HG02763 (cell line): ENCODE measurements at regions not wholly inside any gene's neighbourhood (a gene's known extent, or its start where the extent isn't known, plus 50 kb on each side); places are given as distances from the start of the nearest gene placed in this dataset.
"Not testable (repeated sequence)": the region's sequence is repeated elsewhere in the genome, so short reads cannot be mapped to it uniquely, and the experiment has no call there.

Experiments used
- ATAC-seq: cut with Tn5 transposase; IDR thresholded peaks from one replicate; pipeline ENCODE4 v1.9.1; 2021; ENCODE audit warnings: mild to moderate bottlenecking, moderate library complexity; ENCODE audit not compliant: unreplicated experiment

DNA sequence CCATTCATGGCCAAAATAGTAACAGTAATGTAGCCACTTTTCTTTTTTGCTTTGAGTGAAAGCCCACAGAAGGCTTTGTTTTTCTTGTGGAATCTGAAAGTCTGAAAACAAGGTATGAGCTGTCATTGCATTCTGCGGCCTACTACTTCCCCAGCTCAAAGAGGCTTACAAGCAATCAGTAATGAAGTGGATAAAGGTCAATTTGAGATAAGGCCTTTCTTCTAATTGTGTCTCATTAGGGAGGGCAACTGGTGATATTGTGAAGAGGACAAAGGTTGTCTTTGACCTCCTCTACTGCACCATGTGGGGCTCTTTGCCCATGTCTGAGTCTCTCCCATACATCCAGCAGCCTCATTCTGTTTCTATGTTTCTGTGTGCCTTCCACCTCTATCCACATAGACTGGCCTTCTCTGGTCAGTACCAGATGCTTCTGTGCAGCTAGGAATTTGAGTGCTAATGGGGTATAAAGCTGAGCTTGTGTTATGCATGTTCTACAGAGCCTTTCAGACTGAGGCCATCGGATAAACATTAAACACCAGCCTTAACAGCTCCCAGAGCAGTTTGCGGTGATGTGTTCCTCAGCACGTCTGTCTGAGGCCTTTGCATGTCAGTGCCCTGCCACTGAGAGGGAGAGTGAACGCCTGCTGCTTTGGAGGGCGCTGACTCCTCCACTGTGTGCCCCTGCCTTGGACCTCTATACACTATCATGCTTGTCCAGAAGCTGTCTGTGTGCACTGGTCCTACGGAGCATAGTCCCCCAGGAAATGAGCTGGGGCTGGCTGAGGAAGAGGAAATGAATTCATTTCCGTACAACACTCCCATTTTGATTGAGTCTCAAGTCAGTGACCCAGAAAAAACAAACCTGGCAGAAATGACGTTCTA is 80.2 kb downstream of the SH2D1A start:
- ATAC-seq: no peak

DNA sequence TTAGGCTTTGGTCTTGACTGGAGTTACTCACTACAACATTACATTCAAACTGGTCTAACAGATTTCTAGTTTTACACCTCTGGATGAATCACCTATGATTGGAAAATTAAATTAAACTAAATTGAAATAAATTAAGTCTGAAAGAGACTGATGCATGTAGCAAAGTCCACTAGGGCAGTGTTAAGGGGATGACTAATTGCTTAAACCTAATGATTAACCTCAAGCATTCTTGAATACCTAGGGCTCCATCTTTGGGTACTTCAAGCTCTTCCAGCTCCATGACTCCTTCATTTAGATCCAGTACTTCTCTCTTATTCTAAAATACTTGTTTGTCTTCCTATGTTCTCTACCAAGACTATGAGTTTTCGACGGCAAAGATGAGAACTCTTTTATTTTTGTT is 86.8 kb downstream of the SH2D1A start:
- no peak for ATAC-seq

DNA sequence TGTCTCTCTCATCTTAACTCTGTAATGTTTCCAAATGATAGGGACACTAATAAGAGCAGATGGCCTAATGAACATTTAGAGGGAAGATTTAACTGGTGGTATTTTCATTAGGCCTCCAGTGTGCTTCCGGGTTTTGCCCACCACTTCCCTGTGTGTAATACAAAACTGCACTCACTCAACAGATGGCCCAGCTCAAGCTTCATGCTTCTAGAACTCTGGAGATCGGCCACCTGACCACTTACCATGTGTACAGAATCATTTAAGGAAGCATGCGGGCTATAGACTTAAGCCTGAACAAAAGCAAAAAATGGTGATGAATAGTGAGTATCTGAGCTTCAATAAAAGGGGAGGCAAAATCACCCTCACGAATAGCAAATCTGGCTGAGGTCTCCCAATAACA is 89.3 kb downstream of the SH2D1A start:
- no peak for ATAC-seq

DNA sequence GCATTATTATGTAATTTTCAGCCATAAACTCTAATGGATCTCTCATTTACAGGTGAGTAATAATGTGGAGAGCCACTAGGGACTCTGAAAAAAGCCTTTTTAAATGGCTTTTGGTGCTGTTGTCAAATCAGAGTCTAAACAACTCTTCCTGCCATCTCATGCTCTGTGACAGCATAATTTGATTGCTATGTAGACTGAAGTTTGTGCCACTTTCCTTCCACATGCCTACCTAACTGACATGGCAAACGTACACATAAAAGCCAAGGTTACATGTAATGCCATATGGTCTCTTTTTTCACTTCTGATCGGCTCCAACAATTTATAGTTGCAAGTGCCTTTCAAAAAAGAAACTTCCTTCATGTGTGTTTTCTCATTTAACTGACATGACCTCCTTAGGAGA is 94.3 kb downstream of the SH2D1A start:
- ATAC-seq: no peak

DNA sequence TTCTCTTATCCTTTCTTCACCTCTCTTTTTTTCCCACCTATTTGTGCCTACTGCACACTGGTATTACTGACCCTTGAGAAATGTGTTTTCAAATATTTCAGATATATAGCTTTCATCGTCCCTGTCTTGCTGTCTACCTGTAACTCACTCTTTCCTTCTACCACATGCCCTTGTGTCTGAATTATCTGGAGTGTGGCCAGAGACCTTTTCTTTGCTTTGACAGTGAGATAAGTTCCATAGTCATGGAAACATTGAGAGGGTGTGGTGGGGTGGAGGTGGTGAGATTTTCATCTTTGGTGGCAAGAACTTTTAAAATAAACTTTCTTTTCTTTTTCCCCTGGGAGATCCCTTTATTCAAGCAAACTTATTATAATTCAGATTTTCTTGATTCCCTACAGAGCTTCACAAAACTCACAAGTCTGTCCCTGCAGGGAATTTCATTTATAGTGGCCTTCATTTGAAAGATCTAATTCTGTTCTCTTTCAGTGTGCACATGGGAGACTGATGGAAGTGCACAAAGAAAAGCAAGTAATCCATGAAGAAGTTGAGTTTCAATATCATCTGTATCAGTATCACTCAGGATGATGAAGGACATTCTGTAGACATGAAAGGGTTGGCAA is 95.7 kb downstream of the SH2D1A start:
- no peak for ATAC-seq

DNA sequence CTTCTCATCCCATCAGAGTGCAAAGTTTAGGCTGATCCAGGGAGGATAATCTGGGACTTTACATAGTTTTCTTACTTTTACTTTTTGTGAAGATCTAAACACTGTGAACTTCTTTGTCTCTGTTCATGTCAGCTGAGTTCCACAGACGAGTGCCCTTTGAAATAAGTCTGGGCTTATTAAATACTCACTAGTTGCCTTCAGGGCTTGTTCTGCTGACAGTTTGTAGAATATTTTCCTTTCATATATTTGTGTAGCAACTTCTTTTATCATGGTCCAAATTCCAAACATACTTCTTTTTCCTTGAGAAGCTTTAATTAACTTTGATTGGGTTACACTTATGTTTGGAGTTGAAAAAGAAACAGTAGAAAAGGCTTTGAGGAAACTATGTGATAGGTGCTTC is 109.6 kb downstream of the SH2D1A start:
- ATAC-seq: no peak

DNA sequence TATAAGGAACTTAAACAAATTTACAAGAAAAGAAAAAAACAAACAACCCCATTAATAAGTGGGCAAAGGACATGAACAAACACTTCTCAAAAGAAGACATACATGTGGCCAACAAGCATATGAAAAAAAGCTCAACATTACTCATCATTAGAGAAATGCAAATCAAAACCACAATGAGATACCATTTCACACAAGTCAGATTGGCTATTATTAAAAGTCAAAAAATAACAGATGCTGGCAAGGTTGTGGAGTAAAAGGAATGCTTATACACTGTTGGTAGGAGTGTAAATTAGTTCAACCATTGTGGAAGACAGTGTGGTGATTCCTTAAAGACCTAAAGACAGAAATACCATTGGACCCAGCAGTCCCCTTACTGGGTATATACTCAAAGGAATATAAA is 113.5 kb downstream of the SH2D1A start:
- not testable (repeated sequence) for ATAC-seq

DNA sequence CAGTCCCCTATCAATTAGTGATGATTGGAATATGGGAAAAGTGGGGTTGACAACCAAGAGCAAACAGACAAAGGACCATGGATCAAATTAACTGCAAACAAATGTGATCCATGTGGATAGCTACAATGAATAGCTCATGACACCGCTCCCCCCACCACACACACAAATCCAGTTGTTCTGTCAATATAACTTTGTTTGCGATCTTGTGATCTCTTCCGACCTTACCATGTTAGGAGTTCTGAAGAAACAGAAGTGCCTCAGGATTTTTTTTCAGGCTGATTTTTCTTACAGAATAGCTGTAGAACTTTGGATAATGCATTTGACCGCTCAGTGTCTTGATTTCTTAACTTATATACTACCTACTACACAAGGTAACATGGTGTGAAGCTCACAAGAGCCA is 116.6 kb downstream of the SH2D1A start:
- ATAC-seq: no peak

DNA sequence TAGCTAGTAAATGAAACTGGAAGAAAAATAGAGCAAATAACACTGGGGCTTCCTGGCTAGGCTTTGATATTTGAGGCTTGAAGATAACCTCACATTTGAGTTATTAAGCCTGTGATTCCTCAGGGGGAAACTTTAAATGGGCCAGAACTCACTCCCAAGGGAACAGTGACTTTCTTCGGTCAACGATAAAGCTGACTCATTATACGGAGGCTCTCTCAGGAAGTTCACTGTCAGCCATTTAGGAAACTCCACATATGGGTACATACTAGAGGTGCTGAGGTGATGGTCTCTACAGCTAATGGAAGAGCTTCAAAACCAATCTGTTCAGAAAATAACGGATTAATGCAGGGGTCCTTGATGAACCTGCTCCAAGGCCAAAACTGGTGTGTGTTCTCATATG is 120.8 kb downstream of the SH2D1A start:
- ATAC-seq: no peak

DNA sequence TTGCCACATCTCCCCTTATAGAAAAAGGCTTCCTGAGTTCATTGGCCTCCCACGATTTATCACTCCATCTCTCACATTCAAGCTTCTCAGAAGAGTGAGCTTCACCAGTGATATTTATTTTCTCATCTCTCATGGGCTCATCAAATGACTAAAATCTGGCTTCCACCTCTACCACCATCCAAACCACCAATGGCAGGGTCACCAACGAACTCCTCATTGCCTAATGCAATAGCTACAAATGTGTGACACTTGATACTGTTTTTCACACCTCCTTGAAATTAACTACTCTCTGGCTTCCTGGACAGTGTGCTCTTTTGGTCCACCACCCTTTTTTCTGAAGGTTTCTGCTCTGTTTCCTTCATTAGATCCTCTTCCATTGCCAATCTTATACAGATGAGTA is 129.0 kb downstream of the SH2D1A start:
- ATAC-seq: no peak

DNA sequence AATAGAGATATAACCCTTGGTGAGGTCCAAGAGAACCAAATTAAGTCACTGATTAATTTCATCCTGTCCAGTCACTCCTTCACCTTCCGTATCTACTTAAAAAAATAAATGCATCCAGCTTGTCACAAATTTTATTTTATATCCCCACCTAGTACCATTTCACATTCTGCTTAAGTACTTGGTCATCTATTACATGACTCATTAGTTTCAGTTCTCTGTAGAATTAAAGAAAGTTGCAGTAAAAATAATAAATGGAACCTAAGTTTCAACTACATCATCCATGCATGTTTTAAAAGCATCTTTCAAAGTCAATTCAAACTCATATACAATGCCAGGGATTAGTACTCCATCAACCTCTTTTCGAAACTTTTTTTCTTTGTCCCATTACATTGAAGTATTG is 130.2 kb downstream of the SH2D1A start:
- no peak for ATAC-seq

DNA sequence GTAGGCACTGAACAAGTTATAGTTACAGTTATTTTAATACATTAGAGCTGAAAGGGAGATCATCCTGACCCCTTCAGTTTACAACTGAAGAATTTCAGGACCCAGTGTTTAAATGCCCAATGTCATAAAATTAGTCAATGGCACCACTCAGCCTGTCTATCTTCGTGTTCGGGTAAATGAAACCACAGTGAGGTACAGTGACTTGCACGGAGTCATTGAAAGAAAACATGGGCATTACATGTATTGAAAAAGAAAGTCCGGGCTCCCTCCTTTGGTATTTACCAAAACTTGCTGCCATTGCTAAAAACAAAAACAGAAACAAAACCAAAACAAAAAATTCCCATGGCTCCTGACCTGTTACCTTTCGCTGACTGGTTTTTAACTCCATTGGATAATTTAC is 131.7 kb downstream of the SH2D1A start:
- ATAC-seq: no peak

DNA sequence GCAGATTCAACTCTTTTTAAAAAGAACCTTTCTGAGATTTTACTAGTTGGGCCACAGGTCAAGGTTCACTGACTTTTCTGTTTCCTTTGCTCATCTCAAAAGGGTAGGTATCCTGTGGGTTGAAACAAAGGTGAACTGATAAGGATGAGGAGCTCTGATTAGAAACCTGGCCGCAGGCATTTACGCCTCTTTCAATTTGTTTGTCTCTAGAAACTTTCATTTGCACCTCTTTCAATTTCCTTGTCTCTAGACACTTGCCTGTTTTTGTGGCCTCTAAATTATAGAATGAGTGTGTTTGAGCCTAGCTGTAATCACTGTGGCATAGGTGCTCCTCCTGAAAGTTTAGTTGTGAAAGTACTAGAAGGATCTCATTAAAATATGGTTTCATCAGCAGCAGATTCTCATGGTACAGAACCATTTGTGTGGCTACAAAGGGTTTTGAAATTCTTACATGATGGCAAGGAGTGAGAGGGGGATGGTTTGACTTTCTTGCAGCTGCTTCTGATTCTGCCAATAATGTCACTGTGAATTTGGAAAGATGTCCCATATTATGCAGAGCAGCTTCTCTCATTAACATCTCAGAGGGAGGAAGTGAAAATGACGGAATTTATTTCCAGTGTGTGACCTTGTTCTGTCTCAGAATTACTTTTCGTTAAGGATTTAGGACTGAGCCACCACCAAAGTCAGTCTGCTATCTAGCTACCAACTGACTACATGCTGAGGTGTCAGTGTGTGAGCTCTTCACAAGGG is 142.2 kb downstream of the SH2D1A start:
- no peak for ATAC-seq

DNA sequence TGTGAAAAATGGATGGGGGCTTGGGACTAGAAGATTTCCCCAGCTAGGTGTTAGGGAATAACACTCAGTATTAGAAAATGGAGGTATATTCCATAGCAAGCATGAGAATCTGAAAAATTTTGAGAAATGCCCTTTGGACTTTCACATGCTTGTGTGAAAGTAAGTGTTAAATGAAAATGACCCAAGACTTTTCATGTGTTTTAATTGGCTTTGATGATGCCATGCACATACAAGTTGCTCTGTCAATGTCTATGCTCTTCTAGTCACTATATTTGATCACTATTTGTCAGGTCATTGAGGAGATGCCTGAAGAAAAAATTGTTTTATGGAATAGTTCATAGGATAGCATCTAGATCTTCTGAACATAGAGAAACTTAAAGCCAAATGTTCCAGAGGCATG is 147.6 kb downstream of the SH2D1A start:
- ATAC-seq: no peak

DNA sequence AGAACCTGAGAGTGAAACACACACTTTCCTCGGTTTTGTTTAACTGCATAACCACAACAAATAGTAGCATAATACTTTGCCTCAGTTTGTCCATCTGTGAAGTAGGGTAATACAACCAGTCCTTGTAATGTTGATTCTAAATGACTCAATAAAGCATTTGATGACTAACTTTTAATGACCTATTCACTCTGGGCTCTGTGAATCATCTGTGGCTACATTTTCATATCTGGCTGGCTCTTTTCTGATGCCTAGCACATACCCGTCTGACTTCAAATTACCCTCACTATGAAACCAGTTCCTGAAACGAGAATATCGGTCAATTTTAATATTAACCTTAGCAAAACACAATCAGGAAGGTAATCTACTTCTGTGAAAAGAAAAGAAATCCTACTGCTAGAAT is 151.0 kb downstream of the SH2D1A start:
- no peak for ATAC-seq

DNA sequence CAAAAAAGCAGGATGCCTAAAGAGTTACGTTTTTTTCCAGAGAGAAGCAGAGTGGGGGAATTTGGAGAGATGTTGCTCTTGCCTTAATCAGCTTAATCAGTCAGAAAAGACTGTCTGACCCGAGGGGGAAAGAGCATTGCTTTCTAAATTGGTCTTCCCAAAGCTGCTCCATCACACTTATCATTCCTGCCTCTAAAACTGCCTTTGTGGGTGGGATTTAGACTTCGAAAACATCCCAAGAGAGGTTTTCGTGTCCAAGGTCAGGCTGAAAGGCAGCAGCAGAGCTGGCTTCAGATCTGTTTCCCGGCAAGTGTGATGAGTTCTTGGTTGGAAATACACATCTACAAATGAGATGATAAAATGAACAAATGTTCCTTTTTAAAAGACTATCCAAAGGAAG is 155.2 kb downstream of the SH2D1A start:
- no peak for ATAC-seq

DNA sequence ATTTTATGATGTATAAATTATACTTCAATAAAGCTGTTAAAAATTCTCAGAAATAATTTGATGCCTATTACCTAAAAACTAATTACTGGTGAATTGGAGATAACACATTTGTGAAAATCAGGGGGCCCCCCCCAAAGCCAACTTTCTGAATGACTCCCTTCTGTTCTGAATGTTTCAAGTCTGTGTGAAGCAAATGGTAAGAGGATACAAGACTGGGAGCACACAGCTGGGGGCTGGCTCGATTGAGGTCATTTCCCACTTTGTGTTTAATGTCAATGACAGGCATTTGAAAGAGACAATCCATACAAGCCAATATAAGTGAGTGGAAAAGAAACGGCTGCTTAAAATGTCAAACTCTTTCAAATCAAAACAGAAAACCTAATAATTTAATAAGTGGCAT is 155.8 kb downstream of the SH2D1A start:
- no peak for ATAC-seq

DNA sequence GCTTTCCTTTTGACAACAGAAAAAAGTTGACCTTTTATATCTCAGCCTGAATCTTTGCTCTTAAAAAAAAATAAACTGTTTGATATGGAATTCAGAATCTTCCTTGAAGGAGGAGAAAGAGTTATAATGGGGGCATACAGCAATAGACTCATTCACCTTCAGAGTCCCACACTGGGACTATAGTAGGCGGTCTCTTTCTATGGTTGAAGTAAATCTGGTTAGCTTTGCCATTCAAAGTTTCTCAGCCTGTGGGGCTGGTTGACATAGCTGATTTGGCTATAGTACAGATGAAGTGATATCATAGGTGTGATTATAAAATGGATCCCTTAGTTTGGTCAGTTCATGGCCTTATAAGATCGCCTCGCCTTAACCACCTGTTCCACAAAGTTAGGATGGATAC is 156.2 kb downstream of the SH2D1A start:
- no peak for ATAC-seq

DNA sequence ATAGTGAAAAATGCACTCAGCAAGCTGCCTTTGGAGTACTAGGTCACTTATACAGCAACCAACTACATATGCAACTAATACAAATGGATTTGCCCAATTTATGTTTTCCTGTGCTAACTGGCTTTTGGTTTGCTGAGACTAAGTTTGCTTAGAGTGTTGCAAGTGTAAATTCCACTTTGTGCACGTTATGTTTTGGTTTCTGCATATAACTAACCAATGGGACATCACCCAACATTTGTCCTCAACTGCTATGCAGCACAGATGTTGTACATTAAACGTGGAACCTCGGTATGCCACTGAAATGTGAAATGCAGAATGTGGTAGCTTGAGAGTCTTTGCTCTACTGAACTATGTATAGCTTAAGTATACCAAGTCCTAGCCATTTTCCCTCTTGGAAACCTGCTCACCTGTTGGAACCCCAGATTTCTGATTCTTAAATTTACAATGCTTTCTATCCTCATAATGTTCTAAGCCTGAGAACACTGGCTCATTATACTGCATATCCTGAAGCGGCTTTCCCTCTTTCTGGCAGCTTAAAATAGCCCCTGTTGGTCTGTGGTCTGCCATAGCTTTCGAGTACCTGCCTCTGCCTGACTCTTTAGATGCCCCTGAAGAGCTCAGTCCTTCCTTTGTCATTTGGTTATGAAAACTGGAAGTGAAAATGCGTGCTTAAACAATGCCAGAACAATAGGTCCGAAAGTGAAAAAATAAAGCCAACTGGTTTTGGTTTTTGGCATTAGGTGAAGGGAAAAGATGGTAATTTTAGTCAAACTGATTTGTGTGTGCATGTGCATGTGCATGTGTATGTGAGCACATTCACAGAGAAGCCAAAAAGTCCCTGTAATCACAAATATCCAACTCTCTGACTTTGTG is 158.0 kb downstream of the SH2D1A start:
- peak; percentile 77 for ATAC-seq

DNA sequence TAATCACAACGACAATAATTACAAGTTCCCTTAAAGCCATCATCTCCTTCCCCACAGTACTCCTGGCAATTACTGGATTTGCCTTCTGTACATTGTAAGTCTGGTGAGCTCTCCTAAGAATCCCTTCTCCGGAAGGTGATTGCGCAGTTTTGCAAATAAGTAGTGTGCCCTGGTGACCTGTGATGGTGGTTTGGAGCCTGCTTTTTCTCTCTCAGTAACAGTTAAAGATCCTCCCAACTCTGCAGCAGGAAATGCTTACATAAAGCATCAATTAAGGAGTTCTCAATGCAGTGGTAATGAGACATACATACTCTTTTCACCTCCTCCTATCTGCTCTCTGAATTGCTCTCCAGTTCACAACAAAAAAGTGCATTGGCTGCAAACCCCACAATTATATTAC is 159.7 kb downstream of the SH2D1A start:
- no peak for ATAC-seq

DNA sequence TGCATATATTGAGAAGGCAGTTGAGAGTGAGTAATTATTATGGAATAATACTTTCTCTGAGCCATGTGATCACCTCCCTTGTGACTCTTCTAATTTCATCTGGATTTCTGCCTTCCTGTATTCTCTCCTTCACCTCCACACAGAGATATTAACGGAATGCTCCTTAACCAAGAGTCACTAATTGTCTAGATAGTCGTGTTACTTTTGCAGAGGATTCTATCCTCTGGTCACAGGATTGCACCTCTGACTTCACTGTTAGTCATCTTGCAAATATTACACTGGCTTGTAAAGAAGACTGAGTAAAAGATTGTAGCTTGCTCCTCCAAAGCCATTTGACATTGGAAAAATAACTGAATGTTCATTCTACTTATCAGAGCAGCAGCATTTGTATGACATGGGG is 160.9 kb downstream of the SH2D1A start:
- ATAC-seq: no peak
